NCI-H460 (cell line): ENCODE measurements at regions not wholly inside any gene's neighbourhood (a gene's known extent, or its start where the extent isn't known, plus 50 kb on each side); places are given as distances from the start of the nearest gene placed in this dataset.
"Not testable (repeated sequence)": the region's sequence is repeated elsewhere in the genome, so short reads cannot be mapped to it uniquely, and the experiment has no call there.

Source experiments
- DNase-seq: peaks from one replicate; pipeline ENCODE4 v3.0.0-alpha.2; 2016; ENCODE audit warnings: low read depth; ENCODE audit errors: extremely low read depth

- DNase-seq = no peak
Observed at GRCh38 chr6:157727629-157728182, 95.3 kb upstream of the SNX9 start.

- no peak for DNase-seq
Observed at GRCh38 chr6:157728183-157728881, 94.7 kb upstream of the SNX9 start.

DNA sequence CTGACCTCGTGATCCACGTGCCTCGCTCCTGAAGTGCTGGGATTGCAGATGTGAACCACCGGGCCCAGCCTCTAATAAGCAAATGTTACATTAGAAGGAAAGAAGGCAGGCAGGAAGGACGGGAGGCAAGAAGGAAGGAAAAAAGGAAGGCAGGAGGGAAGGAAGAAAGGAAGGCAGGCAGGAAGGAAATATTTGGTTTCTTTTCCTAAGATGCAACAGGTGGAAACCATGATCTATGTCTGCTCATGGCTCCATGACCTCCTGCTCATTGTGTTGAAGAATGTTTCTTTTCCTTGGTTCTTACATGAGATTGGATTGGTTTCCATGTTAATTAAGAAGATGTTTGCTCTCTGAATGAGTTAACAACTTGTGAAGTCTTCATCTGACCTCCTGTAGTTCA lies 91.8 kb upstream of the SNX9 start:
- DNase-seq = no peak

- DNase-seq = no peak
Observed at GRCh38 chr6:157732007-157732406, 91.0 kb upstream of the SNX9 start.

DNA sequence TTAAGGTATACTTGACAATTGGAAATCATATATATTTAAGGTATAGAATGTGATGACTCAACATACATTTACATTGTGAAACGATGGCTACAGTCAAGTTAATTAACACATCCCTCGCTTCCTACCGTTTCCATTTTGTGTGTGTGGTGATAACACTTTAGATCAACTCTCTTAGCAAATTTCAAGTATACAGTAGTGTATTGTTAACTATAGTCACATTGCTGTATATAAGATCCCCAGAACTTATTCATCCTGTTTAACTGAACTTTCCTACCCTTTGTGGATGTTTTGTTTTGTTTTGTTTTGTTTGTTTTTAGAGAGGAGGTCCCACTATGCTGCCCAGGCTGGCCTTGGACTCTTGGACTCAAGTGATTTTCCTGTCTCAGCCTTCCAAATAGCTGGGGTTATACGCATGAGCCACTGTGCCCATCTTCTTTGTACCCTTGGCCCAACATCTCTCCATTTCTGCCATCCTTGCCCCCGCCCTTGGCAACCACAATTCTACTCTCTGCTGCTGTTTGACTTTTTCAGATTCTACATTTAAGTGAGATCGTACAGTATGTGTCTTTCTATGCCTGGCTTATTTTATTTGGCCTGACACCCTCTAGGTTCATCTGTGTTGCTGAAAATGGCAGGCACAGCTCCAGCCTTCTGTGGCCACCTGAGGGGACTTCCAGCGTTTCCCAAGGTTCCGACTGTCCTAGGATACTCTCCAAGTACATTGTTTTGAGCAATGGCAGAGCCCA lies 90.5 kb upstream of the SNX9 start:
- DNase-seq = no peak

GRCh38 chr6:157736555-157736954 lies 86.5 kb upstream of the SNX9 start:
- DNase-seq = not testable (repeated sequence)

DNA sequence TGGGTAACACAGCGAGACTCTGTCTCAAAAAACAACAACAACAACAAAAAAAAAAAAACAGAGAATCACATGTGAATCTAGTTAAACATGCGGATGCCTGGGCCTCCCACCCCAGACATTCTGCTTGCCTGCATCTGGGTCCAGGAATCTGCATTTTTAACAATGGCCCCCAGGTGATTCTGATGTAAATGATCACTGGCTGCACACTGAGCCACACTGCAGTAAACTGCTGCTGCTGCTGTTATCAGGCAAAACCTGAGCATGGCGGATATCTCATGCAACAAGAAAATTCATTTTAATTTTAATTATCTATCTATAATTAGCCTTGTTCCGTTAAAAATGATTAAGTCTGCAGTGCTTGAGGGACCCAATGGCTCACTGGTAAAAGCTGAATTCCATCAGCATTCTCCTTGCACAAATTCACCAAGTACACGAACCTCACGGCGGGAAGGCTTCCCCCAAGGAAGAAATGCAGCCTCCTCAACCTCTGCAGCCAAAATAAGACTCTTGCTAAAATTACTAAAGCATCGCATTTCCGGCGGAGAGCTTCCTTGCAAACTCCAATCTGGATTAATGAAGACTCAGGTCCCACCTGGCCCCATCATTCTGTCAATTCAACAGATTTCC lies 81.6 kb upstream of the SNX9 start:
- no peak for DNase-seq

GRCh38 chr6:157741948-157742556 lies 81.0 kb upstream of the SNX9 start:
- no peak for DNase-seq

DNA sequence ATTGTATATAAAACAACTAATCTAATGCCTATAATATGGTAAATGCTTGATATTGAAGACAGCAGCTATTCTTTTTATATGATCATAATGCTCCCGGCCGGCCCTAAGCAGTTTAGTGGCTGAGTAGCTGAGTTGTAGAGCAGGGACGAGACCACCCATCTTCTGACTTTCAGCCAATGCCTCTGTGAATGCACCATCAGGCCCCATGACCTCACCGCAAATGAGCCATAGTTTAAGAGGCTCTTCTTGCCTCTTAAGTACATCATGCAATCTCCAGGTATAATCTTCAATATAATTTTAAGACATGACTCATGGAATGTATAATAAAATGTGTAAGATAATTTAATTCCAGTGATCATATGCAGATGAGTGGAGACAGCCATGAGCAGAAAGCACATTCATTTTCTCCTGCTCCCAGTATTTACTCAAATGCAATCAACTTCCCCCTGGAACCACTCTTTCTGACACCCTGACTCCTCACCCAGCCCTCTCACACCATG lies 78.9 kb upstream of the SNX9 start:
- DNase-seq = no peak

DNA sequence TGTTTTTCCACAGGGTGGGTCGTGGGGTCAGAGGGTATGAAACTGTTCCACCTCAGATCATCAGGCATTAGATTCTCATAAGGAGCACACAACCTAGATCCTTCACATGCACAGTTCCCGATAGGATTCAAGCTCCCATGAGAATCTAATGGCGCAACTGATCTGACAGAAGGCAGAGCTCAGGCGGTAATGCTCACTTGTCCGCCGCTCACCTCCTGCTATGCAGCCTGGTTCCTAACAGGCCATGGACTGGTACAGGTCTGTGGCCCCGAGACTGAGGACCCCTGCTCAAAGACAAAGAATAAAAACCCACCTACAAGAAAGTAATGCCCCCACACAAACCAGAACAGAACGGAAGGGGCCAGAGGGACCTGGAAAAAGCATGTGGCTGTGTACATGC lies 76.1 kb upstream of the SNX9 start:
- DNase-seq = no peak

DNA sequence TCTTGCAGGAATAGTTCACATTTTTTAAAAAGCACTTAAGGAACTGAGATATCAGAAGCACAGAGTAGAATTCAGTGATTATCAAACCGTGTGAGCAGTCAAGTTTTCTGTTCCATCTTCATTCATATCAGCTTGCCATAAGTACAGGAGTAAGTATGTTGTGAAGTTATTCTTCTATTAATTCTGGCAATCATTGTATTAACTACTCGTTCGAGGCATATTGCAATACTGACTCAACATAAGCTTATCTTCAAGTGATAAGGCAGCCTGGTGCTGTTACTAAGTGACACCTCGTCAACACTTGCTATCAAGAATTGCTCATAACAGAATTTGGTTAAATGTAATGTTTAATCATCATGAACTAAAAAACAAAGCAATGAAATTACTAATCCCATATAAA lies 75.7 kb upstream of the SNX9 start:
- no peak for DNase-seq

GRCh38 chr6:157748839-157749571 lies 74.0 kb upstream of the SNX9 start:
- no peak for DNase-seq

GRCh38 chr6:157750973-157751372 lies 72.1 kb upstream of the SNX9 start:
- not testable (repeated sequence) for DNase-seq

DNA sequence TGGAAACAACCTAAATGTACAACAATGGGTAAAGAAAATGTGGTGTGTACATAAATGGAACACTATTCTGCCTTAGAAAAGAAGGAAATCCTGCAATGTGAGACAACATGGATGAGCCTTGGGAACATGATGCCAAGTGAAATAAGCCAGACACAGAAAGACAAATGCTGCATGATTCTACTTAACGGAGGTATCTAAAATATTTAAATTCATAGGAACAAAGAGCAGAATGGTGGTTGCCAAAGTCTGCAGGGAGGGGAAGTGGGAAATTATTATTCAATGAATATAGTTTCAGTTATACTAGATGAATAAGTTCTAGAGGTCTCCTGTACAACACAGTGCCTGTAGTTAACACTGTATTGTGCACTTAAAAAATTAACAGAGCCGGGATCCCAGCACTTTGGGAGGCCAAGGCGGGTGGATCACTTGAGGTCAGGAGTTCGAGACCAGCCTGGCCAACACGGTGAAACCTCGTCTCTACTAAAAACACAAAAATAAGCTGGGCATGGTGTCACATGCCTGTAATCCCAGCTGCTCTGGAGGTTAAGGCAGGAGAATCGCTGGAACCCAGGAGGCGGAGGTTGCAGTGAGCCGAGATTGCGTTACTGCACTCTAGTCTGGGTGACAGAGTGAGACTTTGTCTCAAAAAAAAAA lies 71.4 kb upstream of the SNX9 start:
- DNase-seq = no peak

GRCh38 chr6:157752879-157753278 lies 70.2 kb upstream of the SNX9 start:
- DNase-seq = not testable (repeated sequence)

DNA sequence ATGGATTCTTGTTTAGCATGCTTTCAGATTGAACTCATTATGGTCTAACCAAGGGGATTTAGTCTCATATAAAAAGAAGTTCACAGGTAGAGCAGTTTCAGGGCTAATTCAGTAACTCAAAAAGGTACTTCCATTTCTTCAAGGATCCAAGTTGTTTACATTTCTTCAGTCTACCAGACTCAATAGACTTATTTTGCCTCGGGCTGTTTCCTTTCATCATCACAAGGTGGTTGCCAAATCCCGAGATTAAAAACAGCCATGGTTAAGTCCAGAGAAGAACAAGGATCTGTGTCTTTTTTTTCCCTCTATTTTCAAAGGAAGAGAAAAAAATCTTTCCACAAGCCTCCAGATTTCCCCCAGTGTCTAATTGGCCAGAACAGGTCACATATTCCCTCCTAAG lies 69.8 kb upstream of the SNX9 start:
- DNase-seq = no peak

DNA sequence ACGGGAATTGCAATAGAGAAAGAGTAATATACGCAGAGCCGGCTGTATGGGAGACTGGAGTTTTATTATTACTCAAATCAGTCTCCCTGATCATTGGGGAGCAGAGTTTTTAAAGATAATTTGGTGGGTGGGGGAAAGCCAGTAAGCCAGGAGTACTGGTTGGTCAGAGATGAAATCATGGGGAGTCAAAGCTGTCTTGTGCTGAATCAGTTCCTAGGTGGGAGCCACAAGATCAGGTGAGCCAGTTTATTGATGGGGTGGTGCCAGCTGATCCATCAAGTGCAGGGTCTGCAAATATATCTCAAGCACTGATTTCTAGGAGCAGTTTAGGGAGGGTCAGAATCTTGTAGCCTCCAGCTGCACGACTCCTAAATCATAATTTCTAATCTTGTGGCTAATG lies 69.2 kb upstream of the SNX9 start:
- not testable (repeated sequence) for DNase-seq

DNA sequence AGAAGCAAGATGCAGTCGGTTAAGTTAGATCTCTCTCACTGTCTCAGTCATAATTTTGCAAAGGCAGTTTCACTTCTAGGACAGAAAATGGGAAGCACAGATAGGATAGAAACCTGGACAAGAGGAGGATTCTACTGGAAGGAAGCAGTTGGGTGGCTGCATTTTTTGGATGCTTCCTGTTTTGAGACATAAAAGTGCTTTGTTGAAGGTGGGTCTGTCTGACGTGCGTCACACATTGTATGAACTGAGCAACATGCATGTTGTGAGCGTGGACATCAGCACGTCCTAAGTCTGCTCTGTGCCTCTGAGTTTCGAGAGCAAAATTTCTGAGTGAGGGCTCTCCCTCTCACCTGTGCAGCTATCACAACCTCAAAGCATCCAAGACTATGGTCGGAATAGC lies 68.7 kb upstream of the SNX9 start:
- no peak for DNase-seq

DNA sequence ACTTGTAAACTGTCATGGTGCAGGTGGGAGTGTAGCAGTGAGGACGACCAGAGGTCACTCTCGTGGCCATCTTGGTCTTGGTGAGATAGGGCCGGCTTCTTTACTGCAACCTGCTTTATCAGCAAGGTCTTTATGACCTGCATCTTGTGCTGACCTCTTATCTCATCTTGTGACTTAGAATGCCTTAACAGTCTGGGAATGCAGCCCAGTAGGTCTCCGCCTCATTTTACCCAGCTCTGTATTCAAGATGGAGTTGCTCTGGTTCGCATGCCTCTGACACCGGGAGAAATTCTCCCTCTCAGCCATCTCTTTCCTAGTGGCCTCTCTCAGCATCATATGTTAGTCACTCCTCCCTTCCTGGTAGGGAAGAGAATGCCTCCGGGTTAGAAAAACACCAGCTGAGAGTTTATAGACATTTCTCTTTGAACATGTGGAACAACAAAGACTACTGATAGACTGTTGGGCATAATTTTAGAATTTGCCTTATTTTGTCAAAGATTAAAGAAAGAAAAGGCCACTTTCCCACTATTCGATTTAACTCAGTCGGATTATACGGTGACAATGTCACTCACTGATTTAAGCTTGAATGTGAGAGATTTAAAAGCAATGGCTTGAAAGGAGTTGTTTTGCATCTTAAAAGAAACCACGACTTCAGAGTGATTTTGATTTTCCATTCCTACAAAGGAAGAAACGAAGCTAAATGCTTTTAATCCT lies 67.9 kb upstream of the SNX9 start:
- DNase-seq = no peak
